ENCODE measurements at regions not wholly inside any gene's neighbourhood (a gene's known extent, or its start where the extent isn't known, plus 50 kb on each side); places are given as distances from the start of the nearest gene placed in this dataset.

DNA sequence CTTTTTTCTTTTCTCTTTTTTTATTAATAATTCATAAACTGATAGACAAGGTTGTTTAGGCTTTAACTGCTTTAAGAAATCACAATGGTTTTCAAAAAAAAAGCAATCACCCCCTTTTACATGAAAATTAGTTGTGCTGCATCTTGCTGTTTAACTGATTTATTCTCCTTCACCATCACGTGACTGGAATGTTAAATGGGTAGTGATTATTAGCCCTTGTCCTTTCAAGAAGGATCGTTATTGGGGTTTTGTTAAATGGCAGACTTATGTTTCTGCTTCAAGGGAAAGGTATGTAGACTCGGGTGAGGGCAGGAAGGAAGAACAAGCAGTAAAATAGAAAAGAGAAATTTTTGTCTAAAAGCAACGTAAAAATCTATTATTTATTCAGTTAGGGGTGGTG is 175.6 kb upstream of the TLE4 start:
- TF ChIP-seq, protein P1, sequence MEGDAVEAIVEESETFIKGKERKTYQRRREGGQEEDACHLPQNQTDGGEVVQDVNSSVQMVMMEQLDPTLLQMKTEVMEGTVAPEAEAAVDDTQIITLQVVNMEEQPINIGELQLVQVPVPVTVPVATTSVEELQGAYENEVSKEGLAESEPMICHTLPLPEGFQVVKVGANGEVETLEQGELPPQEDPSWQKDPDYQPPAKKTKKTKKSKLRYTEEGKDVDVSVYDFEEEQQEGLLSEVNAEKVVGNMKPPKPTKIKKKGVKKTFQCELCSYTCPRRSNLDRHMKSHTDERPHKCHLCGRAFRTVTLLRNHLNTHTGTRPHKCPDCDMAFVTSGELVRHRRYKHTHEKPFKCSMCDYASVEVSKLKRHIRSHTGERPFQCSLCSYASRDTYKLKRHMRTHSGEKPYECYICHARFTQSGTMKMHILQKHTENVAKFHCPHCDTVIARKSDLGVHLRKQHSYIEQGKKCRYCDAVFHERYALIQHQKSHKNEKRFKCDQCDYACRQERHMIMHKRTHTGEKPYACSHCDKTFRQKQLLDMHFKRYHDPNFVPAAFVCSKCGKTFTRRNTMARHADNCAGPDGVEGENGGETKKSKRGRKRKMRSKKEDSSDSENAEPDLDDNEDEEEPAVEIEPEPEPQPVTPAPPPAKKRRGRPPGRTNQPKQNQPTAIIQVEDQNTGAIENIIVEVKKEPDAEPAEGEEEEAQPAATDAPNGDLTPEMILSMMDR (IDR thresholded peaks at IDR 0.05) = no peak
- no peak for TF ChIP-seq ZFX (IDR thresholded peaks at IDR 0.05; ENCODE audit: borderline replicate concordance)

All from 22Rv1 (cell line).